Testis (tissue), 2 donors: ENCODE measurements at regions not wholly inside any gene's neighbourhood (a gene's known extent, or its start where the extent isn't known, plus 50 kb on each side); places are given as distances from the start of the nearest gene placed in this dataset.

Experiments used
- POLR2A ChIP-seq: fragments of 450-650 bp; IDR thresholded peaks from one replicate; pipeline ENCODE4 v1.6.1; 2017; ENCODE audit warnings: antibody characterized with exemption, mild to moderate bottlenecking, moderate library complexity
- TF ChIP-seq, protein P1 (sequence below), 3 experiments: fragments of 450-650 bp in 2 of 3; fragments of 200-600 bp in 1 of 3; sonication (generic) in 1 of 3; IDR thresholded peaks; one replicate each; pipeline ENCODE4 v1.5.1; 2016 to 2019; ENCODE audit warnings: antibody characterized with exemption in 3 of 3, mild to moderate bottlenecking in 2 of 3, moderate library complexity in 1 of 3

GRCh38 chr12:127463237-127463636 lies 803.7 kb upstream of the TMEM132C start:
- TF ChIP-seq, protein P1, sequence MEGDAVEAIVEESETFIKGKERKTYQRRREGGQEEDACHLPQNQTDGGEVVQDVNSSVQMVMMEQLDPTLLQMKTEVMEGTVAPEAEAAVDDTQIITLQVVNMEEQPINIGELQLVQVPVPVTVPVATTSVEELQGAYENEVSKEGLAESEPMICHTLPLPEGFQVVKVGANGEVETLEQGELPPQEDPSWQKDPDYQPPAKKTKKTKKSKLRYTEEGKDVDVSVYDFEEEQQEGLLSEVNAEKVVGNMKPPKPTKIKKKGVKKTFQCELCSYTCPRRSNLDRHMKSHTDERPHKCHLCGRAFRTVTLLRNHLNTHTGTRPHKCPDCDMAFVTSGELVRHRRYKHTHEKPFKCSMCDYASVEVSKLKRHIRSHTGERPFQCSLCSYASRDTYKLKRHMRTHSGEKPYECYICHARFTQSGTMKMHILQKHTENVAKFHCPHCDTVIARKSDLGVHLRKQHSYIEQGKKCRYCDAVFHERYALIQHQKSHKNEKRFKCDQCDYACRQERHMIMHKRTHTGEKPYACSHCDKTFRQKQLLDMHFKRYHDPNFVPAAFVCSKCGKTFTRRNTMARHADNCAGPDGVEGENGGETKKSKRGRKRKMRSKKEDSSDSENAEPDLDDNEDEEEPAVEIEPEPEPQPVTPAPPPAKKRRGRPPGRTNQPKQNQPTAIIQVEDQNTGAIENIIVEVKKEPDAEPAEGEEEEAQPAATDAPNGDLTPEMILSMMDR (IDR thresholded peaks at IDR 0.05): no peak
- no peak for TF ChIP-seq POLR2A
